HG02884 (cell line): ENCODE measurements at regions not wholly inside any gene's neighbourhood (a gene's known extent, or its start where the extent isn't known, plus 50 kb on each side); places are given as distances from the start of the nearest gene placed in this dataset.
"Not testable (repeated sequence)": the region's sequence is repeated elsewhere in the genome, so short reads cannot be mapped to it uniquely, and the experiment has no call there.

Source experiments
- ATAC-seq: cut with Tn5 transposase; IDR thresholded peaks from one replicate; pipeline ENCODE4 v1.9.1; 2021; ENCODE audit warnings: mild to moderate bottlenecking, moderate library complexity; ENCODE audit not compliant: unreplicated experiment

DNA sequence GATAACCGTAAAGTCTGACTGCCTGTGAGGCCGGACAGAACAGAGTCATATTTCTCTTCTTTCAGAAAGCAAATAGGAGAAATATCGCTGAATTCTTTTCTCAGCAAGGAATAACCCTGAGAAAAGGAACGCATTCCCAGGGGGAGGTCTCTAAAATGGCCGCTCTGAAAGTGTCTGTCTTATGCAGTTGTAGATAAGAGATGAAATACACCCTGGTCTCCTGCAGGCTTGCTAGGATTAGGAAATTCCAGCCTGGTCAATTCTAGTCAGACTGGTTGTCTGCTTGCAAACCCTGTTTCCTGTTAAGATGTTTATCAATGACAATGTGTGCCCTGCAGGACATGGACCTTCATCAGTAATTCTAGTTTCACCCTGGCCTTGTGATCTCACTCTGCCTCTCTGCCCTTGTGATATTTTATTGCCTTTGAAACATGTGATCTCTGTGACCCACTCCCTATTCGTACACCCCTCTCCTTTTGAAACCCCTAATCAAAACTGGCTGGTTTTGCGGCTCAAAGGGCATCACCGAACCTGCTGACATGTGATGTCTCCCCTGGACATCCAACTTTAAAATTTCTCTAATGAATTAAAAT lies 934.8 kb upstream of the SPRY2 start:
- no peak for ATAC-seq

DNA sequence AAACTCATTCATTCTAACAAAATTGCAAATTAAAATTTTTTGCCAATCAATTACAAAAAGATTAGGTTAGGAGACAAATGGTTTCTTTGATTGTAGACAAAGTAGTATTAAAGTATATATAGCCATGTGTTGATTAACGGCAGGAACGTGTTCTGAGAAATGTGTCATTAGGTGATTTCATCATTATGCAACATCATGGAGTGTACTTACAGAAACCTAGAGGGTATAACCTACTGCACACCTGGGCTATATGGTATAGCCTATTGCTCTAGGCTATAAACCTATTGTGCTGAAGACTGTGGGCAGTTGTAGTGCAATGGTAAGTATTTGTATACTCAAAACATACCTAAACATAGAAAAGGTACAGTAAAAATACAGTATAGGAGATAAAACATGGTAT lies 906.8 kb upstream of the SPRY2 start:
- ATAC-seq: no peak

GRCh38 chr13:81246556-81246955 lies 905.6 kb upstream of the SPRY2 start:
- no peak for ATAC-seq

- no peak for ATAC-seq
Measured at GRCh38 chr13:81244011-81244410, 903.1 kb upstream of the SPRY2 start.

GRCh38 chr13:81230386-81230785 lies 889.5 kb upstream of the SPRY2 start:
- no peak for ATAC-seq

- not testable (repeated sequence) for ATAC-seq
Measured at GRCh38 chr13:81226830-81227229, 885.9 kb upstream of the SPRY2 start.

DNA sequence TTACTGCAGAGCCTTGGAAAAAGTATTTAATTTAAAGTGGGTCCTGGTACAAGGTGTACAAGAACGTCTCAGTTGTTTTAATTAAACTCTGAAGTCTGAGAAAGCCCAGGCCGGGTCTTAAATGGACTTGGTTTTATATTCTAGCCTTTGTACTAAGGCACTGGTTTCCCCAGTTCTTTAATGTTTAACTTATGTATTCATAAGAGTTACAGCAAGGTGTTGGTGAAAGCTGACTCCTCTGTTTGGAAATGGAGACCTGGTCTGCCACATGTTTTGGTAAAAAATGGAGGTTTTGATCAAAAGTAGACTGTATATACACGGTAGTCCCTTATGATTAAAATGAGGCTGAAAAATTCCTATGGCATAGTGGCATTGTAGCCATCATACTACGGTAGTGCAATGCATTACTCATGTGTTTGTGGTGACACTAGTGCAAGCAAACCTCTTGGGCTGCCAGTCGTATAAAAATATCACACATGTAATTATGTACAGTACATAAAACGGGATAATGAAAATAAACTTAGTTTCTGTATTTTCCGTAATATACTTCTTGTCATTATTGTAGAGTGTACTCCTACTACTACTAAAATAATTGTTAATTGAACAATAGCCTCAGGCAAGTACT lies 883.4 kb upstream of the SPRY2 start:
- ATAC-seq: no peak

GRCh38 chr13:81223778-81224177 lies 882.9 kb upstream of the SPRY2 start:
- ATAC-seq: no peak

GRCh38 chr13:81211713-81212112 lies 870.8 kb upstream of the SPRY2 start:
- no peak for ATAC-seq

DNA sequence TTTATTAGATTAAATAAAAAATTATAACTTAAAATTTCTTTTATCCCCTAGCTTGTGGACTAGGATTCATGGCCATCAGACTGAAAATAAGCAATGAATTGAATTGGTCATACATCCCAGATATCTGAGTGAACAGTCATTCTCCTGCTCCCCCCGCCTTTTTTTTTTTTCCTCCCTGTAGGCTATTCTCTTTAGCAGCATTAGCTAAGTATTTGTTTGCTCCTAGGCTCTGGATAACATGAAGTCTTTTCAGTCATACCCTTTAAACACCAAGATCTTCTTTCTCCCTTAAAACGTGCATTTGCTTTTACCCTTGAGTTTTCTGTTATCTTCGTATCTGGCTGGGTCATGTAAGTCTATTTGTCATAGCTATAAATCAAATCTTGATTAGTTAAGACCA lies 866.7 kb upstream of the SPRY2 start:
- no peak for ATAC-seq

GRCh38 chr13:81207231-81207630 lies 866.3 kb upstream of the SPRY2 start:
- no peak for ATAC-seq

- ATAC-seq: no peak
Measured at GRCh38 chr13:81203783-81204182, 862.9 kb upstream of the SPRY2 start.

DNA sequence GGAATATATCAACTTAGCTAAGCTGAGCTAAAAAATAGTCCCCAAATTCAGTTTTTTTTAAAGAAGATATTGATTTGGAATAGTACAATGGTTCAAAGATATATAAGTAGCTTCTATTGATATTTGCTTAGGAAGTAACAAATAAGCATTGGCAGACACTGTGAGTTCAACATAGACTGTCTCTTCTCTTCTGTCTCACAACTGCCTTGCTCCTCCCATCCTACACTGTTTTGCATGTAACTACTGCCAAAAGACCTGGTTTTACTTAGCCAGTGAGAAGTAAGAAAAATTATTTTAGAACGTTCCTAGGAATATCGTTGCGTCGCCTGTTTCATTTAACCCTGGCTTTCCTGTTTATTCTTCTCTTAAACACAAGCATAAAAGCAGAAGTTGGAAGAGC lies 859.0 kb upstream of the SPRY2 start:
- ATAC-seq: no peak

DNA sequence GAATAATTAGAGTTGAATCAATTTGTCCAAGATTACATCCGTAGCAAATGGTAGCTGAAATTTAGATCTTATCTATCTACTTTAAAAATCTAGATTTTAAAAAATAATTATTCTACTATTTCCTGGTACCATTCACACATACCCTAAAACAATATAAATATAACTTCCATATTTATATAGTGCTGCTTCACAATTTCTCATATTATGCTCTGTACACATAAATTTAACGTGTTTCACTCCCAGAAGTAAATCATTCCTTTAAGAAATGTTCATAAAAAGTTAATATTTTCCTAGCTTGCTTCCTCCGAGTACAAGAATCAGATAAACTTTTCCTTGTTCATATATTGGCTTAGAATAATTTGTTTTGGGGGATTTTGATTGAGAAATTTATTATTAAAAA lies 857.0 kb upstream of the SPRY2 start:
- ATAC-seq: no peak

DNA sequence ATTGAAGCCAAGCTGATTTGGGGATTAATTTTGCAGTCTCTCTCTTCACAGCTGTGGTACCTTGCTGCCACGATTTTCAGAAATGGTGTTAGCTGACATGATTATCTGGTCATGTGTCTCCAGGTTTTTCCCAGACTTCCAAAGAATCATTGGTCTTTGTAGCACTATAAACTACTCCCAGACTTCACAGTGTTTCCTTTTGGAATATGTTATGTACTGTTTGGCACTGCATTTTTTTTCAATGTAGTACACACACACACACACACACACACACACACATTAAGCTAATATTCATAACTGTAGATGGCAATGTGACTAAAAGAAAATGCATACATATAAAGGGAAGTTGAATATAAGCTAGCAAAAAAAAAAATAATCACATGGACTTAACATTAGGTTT lies 856.6 kb upstream of the SPRY2 start:
- ATAC-seq: no peak

GRCh38 chr13:81194362-81194761 lies 853.4 kb upstream of the SPRY2 start:
- ATAC-seq: no peak

GRCh38 chr13:81184556-81185265 lies 843.8 kb upstream of the SPRY2 start:
- ATAC-seq: no peak

DNA sequence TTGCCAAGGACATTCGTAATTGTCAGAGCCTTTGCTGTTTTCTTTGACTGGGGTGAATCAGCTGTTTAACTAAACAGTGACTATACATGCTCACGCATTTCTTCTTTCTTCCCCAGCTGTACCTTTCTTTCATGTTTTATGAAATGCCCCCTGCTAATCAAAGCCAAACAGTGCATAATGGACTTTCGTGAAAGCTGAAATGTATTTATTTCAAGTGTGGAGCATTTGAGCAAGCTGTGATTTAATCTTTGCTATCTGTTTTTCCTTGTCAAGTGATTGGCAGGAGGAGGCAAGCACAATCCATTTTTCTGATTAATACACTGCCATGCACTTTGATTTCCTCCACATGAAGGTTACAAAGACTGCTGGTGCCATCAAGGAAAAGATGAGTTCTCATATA lies 831.7 kb upstream of the SPRY2 start:
- ATAC-seq: no peak

DNA sequence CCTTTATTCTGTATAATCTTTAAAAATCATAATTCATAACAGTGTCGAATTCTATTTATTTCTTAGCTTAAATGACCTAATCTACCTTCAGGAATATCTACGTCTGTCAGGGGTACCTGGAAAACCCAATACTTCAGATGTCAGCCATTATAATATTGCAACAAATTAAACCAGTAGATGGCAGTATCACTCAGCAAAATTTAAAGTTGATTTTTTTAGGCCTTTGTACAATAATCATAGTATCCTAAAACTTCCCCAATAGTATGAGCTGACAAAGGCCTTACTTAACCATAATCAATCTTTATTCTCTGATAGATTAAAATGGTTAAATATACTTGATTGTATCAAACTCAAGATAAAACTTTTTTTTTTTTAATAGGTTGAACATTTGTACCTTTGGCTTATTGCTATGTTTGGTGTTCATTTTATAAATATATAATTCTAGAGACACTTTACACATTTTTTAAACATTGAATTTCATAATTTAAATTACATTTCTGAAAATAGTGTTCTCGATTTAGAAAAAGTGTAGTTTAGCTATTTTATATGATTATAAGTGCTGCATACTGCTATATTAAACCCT lies 830.2 kb upstream of the SPRY2 start:
- no peak for ATAC-seq

- not testable (repeated sequence) for ATAC-seq
Measured at GRCh38 chr13:81163823-81164222, 822.9 kb upstream of the SPRY2 start.

DNA sequence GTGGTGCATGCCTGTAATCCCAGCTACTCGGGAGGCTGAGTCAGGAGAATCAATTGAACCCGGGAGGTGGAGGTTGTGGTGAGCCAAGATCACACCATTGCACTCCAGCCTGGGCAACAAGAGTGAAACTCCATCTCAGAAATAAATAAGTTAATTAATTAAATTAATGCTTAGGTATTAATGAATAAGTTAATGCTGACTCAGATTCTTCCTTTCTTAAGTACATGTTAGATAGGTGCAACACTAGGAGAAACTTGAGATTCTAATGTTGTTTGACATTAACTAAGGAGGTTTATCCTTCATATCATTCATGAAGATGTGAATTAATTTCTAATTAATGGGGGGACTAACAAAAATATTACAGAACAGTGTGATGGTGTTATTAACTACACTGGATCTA lies 812.6 kb upstream of the SPRY2 start:
- no peak for ATAC-seq

GRCh38 chr13:81148822-81149221 lies 807.9 kb upstream of the SPRY2 start:
- no peak for ATAC-seq
